ENCODE measurements at regions not wholly inside any gene's neighbourhood (a gene's known extent, or its start where the extent isn't known, plus 50 kb on each side); places are given as distances from the start of the nearest gene placed in this dataset.

- Histone ChIP-seq H3K4me1 (ENCODE audit: insufficient read depth) (no peaks in the 10 kb centered on the region), H3K27ac (no peak overlapping the region), H3K36me3 (no peaks in the 10 kb centered on the region), H3K4me3 (no peak overlapping the region), H3K9me3 (no peaks in the 10 kb centered on the region), H3K27me3 (no peaks in the 10 kb centered on the region)
- WGBS, 3 donors: 19 to 30% (median 23%) methylated on average over 2 of the region's 2 CpGs
- intact Hi-C loops (cut with DNase I): no loop called here
- TF ChIP-seq, protein P1, sequence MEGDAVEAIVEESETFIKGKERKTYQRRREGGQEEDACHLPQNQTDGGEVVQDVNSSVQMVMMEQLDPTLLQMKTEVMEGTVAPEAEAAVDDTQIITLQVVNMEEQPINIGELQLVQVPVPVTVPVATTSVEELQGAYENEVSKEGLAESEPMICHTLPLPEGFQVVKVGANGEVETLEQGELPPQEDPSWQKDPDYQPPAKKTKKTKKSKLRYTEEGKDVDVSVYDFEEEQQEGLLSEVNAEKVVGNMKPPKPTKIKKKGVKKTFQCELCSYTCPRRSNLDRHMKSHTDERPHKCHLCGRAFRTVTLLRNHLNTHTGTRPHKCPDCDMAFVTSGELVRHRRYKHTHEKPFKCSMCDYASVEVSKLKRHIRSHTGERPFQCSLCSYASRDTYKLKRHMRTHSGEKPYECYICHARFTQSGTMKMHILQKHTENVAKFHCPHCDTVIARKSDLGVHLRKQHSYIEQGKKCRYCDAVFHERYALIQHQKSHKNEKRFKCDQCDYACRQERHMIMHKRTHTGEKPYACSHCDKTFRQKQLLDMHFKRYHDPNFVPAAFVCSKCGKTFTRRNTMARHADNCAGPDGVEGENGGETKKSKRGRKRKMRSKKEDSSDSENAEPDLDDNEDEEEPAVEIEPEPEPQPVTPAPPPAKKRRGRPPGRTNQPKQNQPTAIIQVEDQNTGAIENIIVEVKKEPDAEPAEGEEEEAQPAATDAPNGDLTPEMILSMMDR (IDR thresholded peaks at IDR 0.05): no peak
- no peak for DNase-seq
Measured at GRCh38 chr13:62292714-62293480, 877.2 kb upstream of the PCDH20 start.

DNA sequence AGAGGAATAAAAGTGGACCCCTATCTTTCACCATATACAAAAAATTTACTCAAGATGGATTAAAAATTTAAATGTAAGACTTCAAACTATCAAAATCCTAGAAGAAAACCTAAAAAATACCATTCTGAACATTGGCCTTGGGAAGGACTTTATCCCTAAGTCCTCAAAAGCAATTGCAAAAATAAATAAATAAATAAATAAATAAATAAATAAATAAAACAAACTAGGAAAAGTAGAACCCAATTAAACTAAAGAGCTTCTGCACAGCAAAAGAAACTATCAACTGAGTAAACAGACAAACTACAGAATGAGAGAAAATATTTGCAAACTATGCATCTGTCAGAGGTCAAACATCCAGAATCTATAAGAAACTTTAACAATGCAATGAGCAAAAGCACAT, 874.9 kb upstream of the PCDH20 start:
- intact Hi-C loops (cut with DNase I): no loop called here
- no peak overlapping the region for H3K4me3 ChIP-seq
- H3K9me3 ChIP-seq: no peaks in the 10 kb centered on the region
- DNase-seq: no peak
- TF ChIP-seq POLR2A (IDR thresholded peaks at IDR 0.05) (no peak), EP300 (IDR thresholded peaks at IDR 0.05) (no peak)
- TF ChIP-seq, protein P1 (IDR thresholded peaks at IDR 0.05): no peak
- H3K27me3 ChIP-seq: no peaks in the 10 kb centered on the region
- no peaks in the 10 kb centered on the region for H3K4me1 ChIP-seq (ENCODE audit: insufficient read depth)
- no peak overlapping the region for H3K27ac ChIP-seq
- no peaks in the 10 kb centered on the region for H3K36me3 ChIP-seq

DNA sequence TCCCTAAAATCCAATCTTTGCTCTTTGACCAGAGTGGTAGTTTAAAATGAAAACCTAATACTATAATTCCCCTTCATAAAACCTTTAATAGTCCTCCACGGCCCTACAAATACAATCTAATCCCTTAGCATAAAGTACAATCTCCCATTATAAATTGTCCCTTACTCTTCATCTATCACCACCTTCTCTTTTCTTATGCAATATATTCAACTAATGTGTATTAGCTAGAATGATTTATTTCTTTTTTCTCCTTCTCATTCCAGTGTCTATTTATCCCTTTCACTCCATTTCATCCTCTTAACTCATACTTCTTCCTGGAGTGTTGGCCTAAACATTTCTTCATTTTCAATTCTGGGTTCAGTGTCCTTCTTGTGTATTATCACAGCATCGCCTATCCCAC, 872.1 kb upstream of the PCDH20 start:
- H3K4me3 ChIP-seq: no peak overlapping the region
- no peaks in the 10 kb centered on the region for H3K36me3 ChIP-seq
- DNase-seq: no peak
- intact Hi-C loops (cut with DNase I): no loop called here
- H3K4me1 ChIP-seq (ENCODE audit: insufficient read depth): no peaks in the 10 kb centered on the region
- no peaks in the 10 kb centered on the region for H3K9me3 ChIP-seq
- WGBS, 3 donors: 73 to 84% (median 79%) methylated on average over 2 of the region's 2 CpGs
- TF ChIP-seq EP300 (IDR thresholded peaks at IDR 0.05) (no peak), POLR2A (IDR thresholded peaks at IDR 0.05) (no peak)
- TF ChIP-seq, protein P1 (IDR thresholded peaks at IDR 0.05): no peak
- H3K27me3 ChIP-seq: no peaks in the 10 kb centered on the region
- H3K27ac ChIP-seq: no peak overlapping the region

DNA sequence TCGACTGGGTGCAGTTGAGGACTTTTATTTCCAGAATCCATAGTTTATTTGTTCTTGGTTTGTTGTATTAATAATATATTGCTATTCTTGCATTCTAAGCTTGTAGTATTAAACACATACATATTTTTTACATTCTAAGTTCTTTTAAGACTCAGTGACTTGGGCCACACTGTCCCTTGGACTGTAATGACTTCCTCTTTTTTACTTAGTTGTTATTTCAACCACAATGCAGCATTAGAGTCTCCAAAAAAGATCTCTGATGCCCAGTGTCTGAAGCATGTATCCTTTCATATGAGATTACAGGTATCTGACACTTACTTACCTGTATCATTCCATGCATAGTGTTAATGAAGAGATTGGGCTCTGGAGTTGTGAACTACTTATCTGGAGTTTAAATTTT, 864.9 kb upstream of the PCDH20 start:
- DNase-seq: no peak
- no peak overlapping the region for H3K27ac ChIP-seq
- 71 to 81% (median 75%) methylated on average over 1 of the region's 1 CpG for WGBS, 3 donors
- H3K9me3 ChIP-seq: no peaks in the 10 kb centered on the region
- no peaks in the 10 kb centered on the region for H3K4me1 ChIP-seq (ENCODE audit: insufficient read depth)
- H3K36me3 ChIP-seq: no peaks in the 10 kb centered on the region
- TF ChIP-seq EP300 (IDR thresholded peaks at IDR 0.05): no peak
- TF ChIP-seq, protein P1 (IDR thresholded peaks at IDR 0.05): no peak
- TF ChIP-seq POLR2A (IDR thresholded peaks at IDR 0.05): no peak
- H3K27me3 ChIP-seq: no peaks in the 10 kb centered on the region
- intact Hi-C loops (cut with DNase I): no loop called here
- H3K4me3 ChIP-seq: no peak overlapping the region

Measured in ovary (tissue), 7 donors.